Daoy (cell line): ENCODE measurements at regions not wholly inside any gene's neighbourhood (a gene's known extent, or its start where the extent isn't known, plus 50 kb on each side); places are given as distances from the start of the nearest gene placed in this dataset.
A peak's percentile ranks its signal among the peaks of the same experiment; 100 is the strongest.

Experiments used
- DNase-seq: peaks from one replicate; pipeline ENCODE4 v3.0.0-alpha.2; 2015; ENCODE audit warnings: low read depth

GRCh38 chr13:78426183-78426582 is 177.2 kb downstream of the POU4F1 start:
- no peak for DNase-seq

GRCh38 chr13:78420814-78421213 is 182.5 kb downstream of the POU4F1 start:
- peak; percentile 16 for DNase-seq

GRCh38 chr13:78413887-78414553 is 189.3 kb downstream of the POU4F1 start:
- no peak for DNase-seq

GRCh38 chr13:78410847-78411246 is 192.5 kb downstream of the POU4F1 start:
- no peak for DNase-seq

GRCh38 chr13:78410164-78410563 is 193.2 kb downstream of the POU4F1 start:
- no peak for DNase-seq

- no peak for DNase-seq
Observed at GRCh38 chr13:78409172-78409571, 194.2 kb downstream of the POU4F1 start.

GRCh38 chr13:78404846-78405360 is 198.4 kb downstream of the POU4F1 start:
- no peak for DNase-seq

GRCh38 chr13:78402708-78403400 is 200.5 kb downstream of the POU4F1 start:
- DNase-seq: no peak

GRCh38 chr13:78401873-78402707 is 201.3 kb downstream of the POU4F1 start:
- no peak for DNase-seq

GRCh38 chr13:78398743-78399410 is 204.5 kb downstream of the POU4F1 start:
- no peak for DNase-seq

GRCh38 chr13:78393286-78394142 is 209.8 kb downstream of the POU4F1 start:
- DNase-seq: no peak

- DNase-seq: no peak
Observed at GRCh38 chr13:78383899-78384298, 219.5 kb downstream of the POU4F1 start.

GRCh38 chr13:78383071-78383484 is 220.3 kb downstream of the POU4F1 start:
- DNase-seq: no peak

GRCh38 chr13:78382491-78382890 is 220.9 kb downstream of the POU4F1 start:
- no peak for DNase-seq

- no peak for DNase-seq
Observed at GRCh38 chr13:78376822-78377221, 226.5 kb downstream of the POU4F1 start.

- DNase-seq: no peak
Observed at GRCh38 chr13:78376033-78376432, 227.3 kb downstream of the POU4F1 start.

- no peak for DNase-seq
Observed at GRCh38 chr13:78372581-78372980, 230.8 kb downstream of the POU4F1 start.

- no peak for DNase-seq
Observed at GRCh38 chr13:78370231-78370630, 233.1 kb downstream of the POU4F1 start.

GRCh38 chr13:78364711-78365110 is 238.6 kb downstream of the POU4F1 start:
- DNase-seq: no peak

GRCh38 chr13:78341032-78341431 is 262.3 kb downstream of the POU4F1 start:
- DNase-seq: no peak

- DNase-seq: no peak
Observed at GRCh38 chr13:78339927-78340326, 263.4 kb downstream of the POU4F1 start.
